Duodenal mucosa (tissue), 2 donors: ENCODE measurements at regions not wholly inside any gene's neighbourhood (a gene's known extent, or its start where the extent isn't known, plus 50 kb on each side); places are given as distances from the start of the nearest gene placed in this dataset.

ENCODE experiments used
- H3K27ac ChIP-seq: one replicate; pipeline ENCODE4 v1.7.0; 2013; ENCODE audit warnings: low read depth, low read length
- H3K27me3 ChIP-seq, 2 donors: one replicate each; pipeline ENCODE4 v1.7.0; 2013; ENCODE audit warnings: low read length in 2 of 2, control low read depth in 1 of 2; ENCODE audit not compliant: insufficient read depth in 2 of 2, control insufficient read depth in 1 of 2
- H3K36me3 ChIP-seq, 2 donors: one replicate each; pipeline ENCODE4 v1.7.0; 2013; ENCODE audit warnings: low read length in 2 of 2, control low read depth in 1 of 2; ENCODE audit not compliant: insufficient read depth in 2 of 2, control insufficient read depth in 1 of 2
- H3K4me1 ChIP-seq, 2 donors: one replicate each; pipeline ENCODE4 v1.7.0; 2013; ENCODE audit warnings: low read length in 2 of 2, control low read depth in 1 of 2; ENCODE audit not compliant: insufficient read depth in 2 of 2, control insufficient read depth in 1 of 2
- H3K4me3 ChIP-seq, 2 donors: one replicate each; pipeline ENCODE4 v1.7.0; 2013; ENCODE audit warnings: low read length in 2 of 2, low read depth in 1 of 2
- H3K9ac ChIP-seq, 2 donors: one replicate each; pipeline ENCODE4 v1.7.0; 2013; ENCODE audit warnings: low read length in 2 of 2, low read depth in 1 of 2
- H3K9me3 ChIP-seq, 2 donors: one replicate each; pipeline ENCODE4 v1.7.0; 2013; ENCODE audit warnings: low read length in 2 of 2, control low read depth in 1 of 2; ENCODE audit not compliant: control insufficient read depth in 1 of 2

DNA sequence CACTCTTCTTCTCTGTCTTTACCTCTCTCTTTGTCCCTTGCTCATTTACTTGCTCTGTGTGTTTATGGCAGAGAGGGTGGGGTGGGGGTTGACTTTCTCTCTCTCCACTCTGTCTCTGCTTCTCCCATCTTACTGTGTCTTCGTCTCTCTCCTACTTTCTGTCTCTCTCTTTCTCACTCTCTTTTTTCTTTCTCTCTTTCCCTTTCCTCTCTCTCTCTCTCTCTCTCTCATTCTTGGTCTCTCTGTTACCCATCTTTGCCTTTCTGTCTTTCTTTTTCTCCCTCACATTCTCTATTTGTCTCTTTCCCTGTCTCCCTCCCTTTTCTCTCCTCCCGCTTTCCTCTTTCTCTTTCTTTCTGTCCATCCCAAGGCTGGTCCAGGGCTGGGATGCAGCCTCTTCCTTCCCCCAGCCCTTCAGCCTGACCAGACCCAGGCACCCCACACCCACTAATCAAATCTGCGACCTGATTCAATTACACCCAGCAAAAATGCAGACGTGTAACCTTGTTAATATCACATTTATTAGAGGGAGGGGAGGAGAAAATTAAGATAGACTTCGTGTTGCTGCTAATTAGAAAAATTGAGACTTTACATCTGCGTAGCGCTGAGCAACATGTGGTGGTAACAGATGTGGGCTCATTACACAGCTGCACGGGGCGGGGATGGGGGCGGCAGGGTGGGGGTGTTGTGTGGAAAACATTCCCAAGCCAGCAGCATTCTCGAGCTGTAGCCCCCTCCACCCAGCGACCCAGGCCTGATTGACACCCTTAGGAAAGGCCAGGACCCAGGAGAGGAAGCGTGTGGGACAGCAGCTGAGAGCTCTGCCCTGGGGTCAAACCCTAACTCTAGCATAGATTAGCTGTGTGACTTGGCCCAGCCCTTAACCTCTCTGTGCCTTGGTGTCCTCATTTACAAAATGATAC, 124.9 kb upstream of the MAFB start:
- H3K4me1 ChIP-seq: no peaks in the 10 kb centered on the region
- no peak overlapping the region for H3K27ac ChIP-seq
- H3K9me3 ChIP-seq: no peaks in the 10 kb centered on the region

GRCh38 chr20:40814631-40814960, 125.6 kb upstream of the MAFB start:
- Histone ChIP-seq H3K27me3 (no peaks in the 10 kb centered on the region), H3K9me3 (no peaks in the 10 kb centered on the region), H3K4me1 (no peaks in the 10 kb centered on the region), H3K4me3 (no peak overlapping the region), H3K9ac (no peak overlapping the region), H3K36me3 (no peaks in the 10 kb centered on the region), H3K27ac (no peak overlapping the region)

More for the DNA sequence above, 124.9 kb upstream of the MAFB start:
- H3K9ac ChIP-seq: no peak overlapping the region
- H3K27me3 ChIP-seq: no peaks in the 10 kb centered on the region
- no peak overlapping the region for H3K4me3 ChIP-seq
- H3K36me3 ChIP-seq: no peaks in the 10 kb centered on the region

DNA sequence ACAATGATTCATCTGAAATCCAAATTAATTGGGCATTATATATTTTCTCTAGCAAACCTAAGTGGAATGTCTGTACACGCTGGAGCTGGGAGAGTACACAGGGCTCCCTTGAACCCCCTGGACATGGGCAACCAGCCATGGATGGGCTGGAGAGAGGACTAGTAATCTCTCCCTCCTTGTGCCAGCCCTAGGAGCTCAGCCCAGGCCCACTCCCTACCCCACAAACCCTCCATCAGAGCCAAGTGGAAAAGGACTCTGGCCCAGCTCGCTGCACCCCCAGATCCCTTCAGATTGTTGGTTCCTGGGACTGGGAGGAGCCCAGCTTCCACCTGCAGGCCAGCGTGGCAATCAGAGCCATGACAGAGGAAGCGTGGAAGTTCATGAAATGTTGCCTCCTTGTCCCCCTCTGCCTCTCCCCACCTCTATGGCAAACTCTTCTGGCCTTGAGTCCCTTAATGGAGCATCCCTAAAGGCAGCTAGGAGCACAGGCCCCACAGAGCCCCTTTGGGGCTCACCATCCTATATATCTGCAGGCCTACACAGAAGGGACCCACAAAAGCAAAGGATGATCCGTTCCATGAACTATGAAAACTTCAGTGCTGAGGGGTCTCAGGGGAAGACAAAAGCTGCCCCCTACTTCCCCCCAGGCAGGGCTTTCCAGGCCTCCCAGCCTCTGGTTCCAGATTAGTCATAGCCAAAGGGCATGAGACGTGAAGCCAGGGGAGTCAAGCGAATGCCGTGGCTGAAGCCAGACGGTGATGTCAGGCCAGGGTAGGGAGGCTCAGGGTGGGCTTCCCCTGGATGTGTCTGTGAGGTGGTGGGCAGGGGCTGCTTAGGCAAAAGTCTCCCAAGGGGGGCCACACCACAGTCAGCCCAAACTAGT, 126.4 kb upstream of the MAFB start:
- no peak overlapping the region for H3K9ac ChIP-seq
- H3K27me3 ChIP-seq: no peaks in the 10 kb centered on the region
- H3K9me3 ChIP-seq: no peaks in the 10 kb centered on the region
- H3K36me3 ChIP-seq: no peaks in the 10 kb centered on the region
- no peaks in the 10 kb centered on the region for H3K4me1 ChIP-seq
- H3K4me3 ChIP-seq: no peak overlapping the region
- no peak overlapping the region for H3K27ac ChIP-seq

- H3K4me1 ChIP-seq: no peaks in the 10 kb centered on the region
Observed at GRCh38 chr20:40816039-40816352, 127.0 kb upstream of the MAFB start.

GRCh38 chr20:40821429-40821828, 132.4 kb upstream of the MAFB start:
- H3K36me3 ChIP-seq: no peaks in the 10 kb centered on the region
- no peak overlapping the region for H3K9ac ChIP-seq
- H3K4me3 ChIP-seq: no peak overlapping the region
- H3K9me3 ChIP-seq: no peaks in the 10 kb centered on the region
- H3K27ac ChIP-seq: no peak overlapping the region
- no peaks in the 10 kb centered on the region for H3K27me3 ChIP-seq
- H3K4me1 ChIP-seq: no peaks in the 10 kb centered on the region

More at GRCh38 chr20:40816039-40816352, 127.0 kb upstream of the MAFB start:
- H3K36me3 ChIP-seq: no peaks in the 10 kb centered on the region
- H3K27me3 ChIP-seq: no peaks in the 10 kb centered on the region
- no peak overlapping the region for H3K9ac ChIP-seq
- H3K27ac ChIP-seq: no peak overlapping the region
- no peaks in the 10 kb centered on the region for H3K9me3 ChIP-seq
- no peak overlapping the region for H3K4me3 ChIP-seq

DNA sequence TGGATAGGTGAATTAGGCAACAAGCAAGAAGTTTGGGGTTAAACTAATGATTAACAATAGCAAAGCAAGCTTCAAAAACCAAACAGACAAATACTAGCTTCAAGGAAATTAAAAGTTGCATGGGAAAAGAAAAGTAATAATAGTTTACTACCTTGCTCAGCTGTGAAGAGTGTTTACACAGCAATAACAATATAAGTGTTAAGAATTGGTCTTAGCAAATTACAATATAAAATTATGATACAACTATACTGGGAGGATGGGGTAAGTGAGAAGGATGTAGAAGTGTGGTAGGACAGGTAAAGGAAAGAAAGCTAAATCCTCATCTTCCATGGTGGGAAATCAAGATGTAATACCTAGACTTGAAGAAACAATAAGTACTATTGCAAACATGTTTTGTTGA, 137.7 kb upstream of the MAFB start:
- peaks cover 0 to 4% of the 10 kb centered on the region in 2 donors for H3K27me3 ChIP-seq
- no peak overlapping the region for H3K4me3 ChIP-seq
- no peaks in the 10 kb centered on the region for H3K4me1 ChIP-seq
- no peak overlapping the region for H3K27ac ChIP-seq
- no peak overlapping the region for H3K9ac ChIP-seq
- H3K9me3 ChIP-seq: no peaks in the 10 kb centered on the region
- H3K36me3 ChIP-seq: no peaks in the 10 kb centered on the region

DNA sequence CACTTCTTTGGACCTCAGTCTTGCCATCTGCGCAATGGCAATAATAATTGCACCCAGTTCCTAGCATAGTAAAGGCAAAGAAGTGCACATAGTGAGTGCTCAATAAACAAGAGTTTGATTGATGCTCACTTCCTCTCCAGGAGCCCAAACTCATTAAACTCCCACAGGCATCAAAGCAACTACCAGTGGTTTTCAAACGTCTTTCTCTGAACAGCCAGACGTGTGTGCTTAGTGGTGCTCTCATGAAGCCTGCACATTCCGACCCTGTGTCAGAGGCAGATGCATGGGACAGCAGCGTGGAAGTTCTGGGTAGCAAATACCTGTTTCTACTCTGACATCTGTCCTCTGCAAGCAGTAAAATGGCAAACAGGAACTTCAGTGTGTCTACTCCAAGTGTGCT, 146.3 kb upstream of the MAFB start:
- H3K27me3 ChIP-seq: no peaks in the 10 kb centered on the region
- H3K9ac ChIP-seq: no peak overlapping the region
- no peaks in the 10 kb centered on the region for H3K4me1 ChIP-seq
- H3K27ac ChIP-seq: no peak overlapping the region
- H3K36me3 ChIP-seq: no peaks in the 10 kb centered on the region
- peaks cover 0 to 5% of the 10 kb centered on the region in 2 donors for H3K9me3 ChIP-seq
- no peak overlapping the region for H3K4me3 ChIP-seq

- H3K9me3 ChIP-seq: peaks cover 0 to 5% of the 10 kb centered on the region in 2 donors
- no peaks in the 10 kb centered on the region for H3K4me1 ChIP-seq
- H3K27ac ChIP-seq: no peak overlapping the region
- no peaks in the 10 kb centered on the region for H3K36me3 ChIP-seq
- H3K4me3 ChIP-seq: no peak overlapping the region
- H3K27me3 ChIP-seq: no peaks in the 10 kb centered on the region
- H3K9ac ChIP-seq: no peak overlapping the region
Observed at GRCh38 chr20:40838509-40838908, 149.5 kb upstream of the MAFB start.

DNA sequence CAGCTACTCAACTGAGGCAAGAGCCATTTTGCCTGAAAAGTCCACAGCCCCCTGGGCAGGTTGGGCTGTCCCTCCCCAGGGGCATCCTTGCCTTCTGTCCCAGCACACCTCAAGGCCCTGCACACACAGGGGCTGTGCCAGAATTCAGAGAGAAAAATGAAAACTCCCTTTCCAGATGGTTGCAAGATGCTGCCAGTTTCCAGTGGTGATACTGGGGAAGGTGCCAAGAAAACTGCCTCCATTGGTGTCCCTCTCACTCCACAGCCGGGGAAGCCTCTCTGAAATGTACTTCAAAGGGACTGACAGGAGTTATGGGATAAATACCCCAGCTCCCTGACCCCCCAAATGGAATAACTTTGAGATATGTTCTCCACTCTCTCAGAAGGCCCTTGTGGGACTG, 154.2 kb upstream of the MAFB start:
- Histone ChIP-seq H3K9me3 (no peaks in the 10 kb centered on the region), H3K36me3 (no peaks in the 10 kb centered on the region), H3K4me3 (no peak overlapping the region), H3K9ac (no peak overlapping the region), H3K27me3 (no peaks in the 10 kb centered on the region), H3K27ac (no peak overlapping the region), H3K4me1 (peaks cover 0 to 6% of the 10 kb centered on the region in 2 donors)

GRCh38 chr20:40844332-40844731, 155.3 kb upstream of the MAFB start:
- no peak overlapping the region for H3K9ac ChIP-seq
- H3K27me3 ChIP-seq: no peaks in the 10 kb centered on the region
- no peaks in the 10 kb centered on the region for H3K36me3 ChIP-seq
- H3K9me3 ChIP-seq: no peaks in the 10 kb centered on the region
- peaks cover 0 to 6% of the 10 kb centered on the region in 2 donors for H3K4me1 ChIP-seq
- no peak overlapping the region for H3K27ac ChIP-seq
- no peak overlapping the region for H3K4me3 ChIP-seq
